Esophagus squamous epithelium (tissue), 4 donors: ENCODE measurements at regions not wholly inside any gene's neighbourhood (a gene's known extent, or its start where the extent isn't known, plus 50 kb on each side); places are given as distances from the start of the nearest gene placed in this dataset.

Source experiments
- CTCF ChIP-seq, 6 experiments: fragments of 450-650 bp in 4 of 6; fragments of 200-600 bp in 2 of 6; sonication (generic) in 2 of 6; IDR thresholded peaks; one replicate each; pipeline ENCODE4 v1.5.1; 2016 to 2019; ENCODE audit warnings: antibody characterized with exemption in 6 of 6, mild to moderate bottlenecking in 4 of 6, moderate library complexity in 4 of 6
- POLR2A ChIP-seq, 4 donors: fragments of 450-650 bp; IDR thresholded peaks; one replicate each; pipeline ENCODE4 v1.6.1; 2017; ENCODE audit warnings: antibody characterized with exemption in 4 of 4, mild to moderate bottlenecking in 4 of 4, moderate library complexity in 3 of 4

- TF ChIP-seq CTCF (IDR thresholded peaks at IDR 0.05) (no peak), POLR2A (IDR thresholded peaks at IDR 0.05) (no peak)
Measured at GRCh38 chr2:129797489-129798300, 181.8 kb upstream of the RAB6C start.
